Gastroesophageal sphincter (tissue), 4 donors: ENCODE measurements at regions not wholly inside any gene's neighbourhood (a gene's known extent, or its start where the extent isn't known, plus 50 kb on each side); places are given as distances from the start of the nearest gene placed in this dataset.

Experiments used
- ATAC-seq: fragments of 150-250 bp; one replicate; pipeline ENCODE4 v1.9.1; 2016; ENCODE audit warnings: mild to moderate bottlenecking, moderate library complexity
- H3K27ac ChIP-seq, 4 donors: fragments of 200-600 bp; sonication (generic) in 3 of 4; 1 replicate in 3 of 4; 2 replicates in 1 of 4; pipeline ENCODE4 v1.5.1; 2016 to 2019
- H3K27me3 ChIP-seq: fragments of 200-600 bp; sonication (generic); one replicate; pipeline ENCODE4 v1.5.1; 2019
- H3K36me3 ChIP-seq, 2 donors: fragments of 200-600 bp; sonication (generic); one replicate each; pipeline ENCODE4 v1.5.1; 2019; ENCODE audit warnings: control low read depth in 1 of 2
- H3K4me1 ChIP-seq, 3 donors: fragments of 200-600 bp; sonication (generic); 1 replicate in 2 of 3; 2 replicates in 1 of 3; pipeline ENCODE4 v1.5.1; 2016 to 2019; ENCODE audit warnings: control low read depth in 2 of 3
- H3K4me3 ChIP-seq, 2 donors: fragments of 200-600 bp; sonication (generic); one replicate each; pipeline ENCODE4 v1.5.1; 2019; ENCODE audit warnings: mild to moderate bottlenecking in 1 of 2, moderate library complexity in 1 of 2
- H3K9me3 ChIP-seq, 3 donors: fragments of 200-600 bp; sonication (generic); one replicate each; pipeline ENCODE4 v1.5.1; 2017 to 2019; ENCODE audit warnings: control low read depth in 2 of 3
- EP300 ChIP-seq: sonication (generic); formaldehyde crosslinking; IDR thresholded peaks from one replicate; pipeline ENCODE4 v1.6.1; 2017; ENCODE audit warnings: antibody characterized with exemption, mild to moderate bottlenecking
- POLR2A ChIP-seq, 2 donors: fragments of 450-650 bp; IDR thresholded peaks; one replicate each; pipeline ENCODE4 v1.6.1; 2017; ENCODE audit warnings: antibody characterized with exemption in 2 of 2, mild to moderate bottlenecking in 2 of 2, moderate library complexity in 1 of 2
- POLR2AphosphoS5 ChIP-seq: sonication (generic); formaldehyde crosslinking; IDR thresholded peaks from one replicate; pipeline ENCODE4 v1.6.1; 2017; ENCODE audit warnings: antibody characterized with exemption
- WGBS, 2 donors: methylation state at CpG; one replicate each; pipeline ENCODE4 v1.1.5; 2018; ENCODE audit warnings: low coverage in 1 of 2; 5-methylcytosine and 5-hydroxymethylcytosine counted together
- TF ChIP-seq, protein P1 (sequence below), 4 experiments: fragments of 200-600 bp in 2 of 4; fragments of 450-650 bp in 2 of 4; sonication (generic) in 1 of 4; IDR thresholded peaks; one replicate each; pipeline ENCODE4 v1.5.1; 2017 to 2019; ENCODE audit warnings: antibody characterized with exemption in 4 of 4, mild to moderate bottlenecking in 2 of 4, moderate library complexity in 2 of 4

DNA sequence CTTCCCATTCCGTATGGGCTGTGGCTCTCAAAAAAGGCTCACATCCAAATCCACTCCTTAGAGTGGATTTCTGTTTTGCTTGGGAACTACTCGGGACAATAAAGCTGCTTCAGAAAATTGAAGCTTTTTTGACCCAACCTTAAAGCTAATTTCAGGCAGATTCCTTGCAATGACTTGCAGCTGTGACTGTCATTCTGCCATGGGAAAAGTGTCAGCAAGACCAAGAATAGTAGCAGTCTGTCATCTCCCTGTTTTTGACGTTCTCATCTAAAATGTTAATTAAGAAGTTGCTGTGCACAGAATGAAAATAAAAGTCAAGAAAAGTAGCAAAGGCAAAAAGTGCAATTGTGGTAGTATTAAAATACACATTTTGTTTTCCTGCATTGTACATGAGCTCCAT is 304.7 kb downstream of the COG6 start:
- TF ChIP-seq POLR2AphosphoS5 (no peak), POLR2A (IDR thresholded peaks at IDR 0.05) (no peak), EP300 (no peak)
- TF ChIP-seq, protein P1, sequence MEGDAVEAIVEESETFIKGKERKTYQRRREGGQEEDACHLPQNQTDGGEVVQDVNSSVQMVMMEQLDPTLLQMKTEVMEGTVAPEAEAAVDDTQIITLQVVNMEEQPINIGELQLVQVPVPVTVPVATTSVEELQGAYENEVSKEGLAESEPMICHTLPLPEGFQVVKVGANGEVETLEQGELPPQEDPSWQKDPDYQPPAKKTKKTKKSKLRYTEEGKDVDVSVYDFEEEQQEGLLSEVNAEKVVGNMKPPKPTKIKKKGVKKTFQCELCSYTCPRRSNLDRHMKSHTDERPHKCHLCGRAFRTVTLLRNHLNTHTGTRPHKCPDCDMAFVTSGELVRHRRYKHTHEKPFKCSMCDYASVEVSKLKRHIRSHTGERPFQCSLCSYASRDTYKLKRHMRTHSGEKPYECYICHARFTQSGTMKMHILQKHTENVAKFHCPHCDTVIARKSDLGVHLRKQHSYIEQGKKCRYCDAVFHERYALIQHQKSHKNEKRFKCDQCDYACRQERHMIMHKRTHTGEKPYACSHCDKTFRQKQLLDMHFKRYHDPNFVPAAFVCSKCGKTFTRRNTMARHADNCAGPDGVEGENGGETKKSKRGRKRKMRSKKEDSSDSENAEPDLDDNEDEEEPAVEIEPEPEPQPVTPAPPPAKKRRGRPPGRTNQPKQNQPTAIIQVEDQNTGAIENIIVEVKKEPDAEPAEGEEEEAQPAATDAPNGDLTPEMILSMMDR (IDR thresholded peaks at IDR 0.05), result no peak
- no peaks in the 10 kb centered on the region for H3K9me3 ChIP-seq
- ATAC-seq, result no peak
- H3K4me3 ChIP-seq, result no peak overlapping the region
- H3K27me3 ChIP-seq, result no peaks in the 10 kb centered on the region
- no peak overlapping the region for H3K27ac ChIP-seq
- WGBS, 2 donors, result 56 to 57% methylated on average over 3 of the region's 3 CpGs
- H3K4me1 ChIP-seq, result no peaks in the 10 kb centered on the region
- no peaks in the 10 kb centered on the region for H3K36me3 ChIP-seq

DNA sequence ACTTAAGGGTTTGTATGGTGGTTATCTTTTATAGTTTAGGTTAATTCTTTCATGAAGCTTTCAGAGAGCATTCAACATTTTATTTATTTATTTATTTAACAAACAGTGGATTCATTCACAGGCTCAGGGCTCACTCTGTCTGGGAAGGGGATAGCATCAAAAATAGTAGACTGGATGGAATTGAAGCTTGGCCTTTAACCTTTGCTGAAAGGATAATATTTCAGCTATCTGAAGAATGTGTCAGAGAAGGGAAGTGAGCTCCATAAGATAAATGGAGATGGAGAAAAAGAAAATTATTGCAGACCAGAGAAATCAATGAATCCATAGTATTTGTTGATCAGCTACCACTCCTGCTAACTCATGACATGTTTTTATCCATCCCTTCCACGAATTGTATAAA is 305.6 kb downstream of the COG6 start:
- TF ChIP-seq EP300 (no peak), POLR2AphosphoS5 (no peak), POLR2A (IDR thresholded peaks at IDR 0.05) (no peak)
- TF ChIP-seq, protein P1 (IDR thresholded peaks at IDR 0.05), result no peak
- H3K36me3 ChIP-seq, result no peaks in the 10 kb centered on the region
- 63 to 100% methylated on average over 1 of the region's 1 CpG for WGBS, 2 donors
- H3K4me1 ChIP-seq, result no peaks in the 10 kb centered on the region
- H3K4me3 ChIP-seq, result no peak overlapping the region
- H3K27ac ChIP-seq, result no peak overlapping the region
- no peaks in the 10 kb centered on the region for H3K9me3 ChIP-seq
- no peaks in the 10 kb centered on the region for H3K27me3 ChIP-seq
- no peak for ATAC-seq

DNA sequence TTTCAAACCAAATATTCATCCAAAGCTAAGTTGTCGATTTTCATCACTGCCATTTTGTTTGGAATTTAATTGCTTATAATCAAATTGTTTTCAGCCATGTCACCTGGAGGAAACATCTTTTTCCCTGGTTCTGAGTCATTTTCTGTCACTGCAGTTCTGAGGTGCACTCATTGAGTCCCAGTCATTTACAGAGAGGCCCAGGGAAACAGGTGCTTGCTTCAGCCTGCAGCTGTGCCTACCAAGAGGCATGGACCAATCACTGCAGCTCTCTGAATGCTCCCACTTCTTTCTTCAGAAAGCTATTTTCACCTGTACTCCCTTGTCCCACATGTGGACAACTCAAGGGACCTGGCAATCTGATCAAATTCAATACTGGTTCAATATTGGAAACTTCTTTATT is 308.1 kb downstream of the COG6 start:
- ATAC-seq, result no peak
- H3K27me3 ChIP-seq, result no peaks in the 10 kb centered on the region
- 89 to 100% methylated on average over 1 of the region's 1 CpG for WGBS, 2 donors
- H3K9me3 ChIP-seq, result no peaks in the 10 kb centered on the region
- no peaks in the 10 kb centered on the region for H3K4me1 ChIP-seq
- H3K27ac ChIP-seq, result no peak overlapping the region
- no peaks in the 10 kb centered on the region for H3K36me3 ChIP-seq
- TF ChIP-seq POLR2AphosphoS5 (no peak), POLR2A (IDR thresholded peaks at IDR 0.05) (no peak), EP300 (no peak)
- TF ChIP-seq, protein P1 (IDR thresholded peaks at IDR 0.05), result no peak
- H3K4me3 ChIP-seq, result no peak overlapping the region

DNA sequence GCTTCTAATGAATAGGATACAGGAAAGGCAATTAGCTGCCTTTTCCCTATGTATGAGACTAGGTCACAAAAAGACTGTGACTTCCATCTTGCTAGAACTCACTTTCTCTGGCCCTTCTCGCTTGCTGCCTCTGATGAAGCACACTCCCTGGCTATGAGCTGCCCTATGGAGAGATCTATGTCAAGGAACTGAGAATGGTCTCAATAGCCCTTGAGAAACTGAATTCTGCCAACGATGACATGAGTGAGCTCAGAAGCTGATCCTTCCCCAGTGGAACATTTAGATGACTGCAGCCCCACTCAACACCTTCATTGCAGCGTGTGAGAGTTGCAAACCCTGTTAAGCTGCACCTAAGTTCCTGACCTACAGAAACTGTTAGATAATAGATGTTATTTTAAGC is 309.8 kb downstream of the COG6 start:
- Histone ChIP-seq H3K27ac (no peak overlapping the region), H3K27me3 (no peaks in the 10 kb centered on the region), H3K9me3 (no peaks in the 10 kb centered on the region), H3K36me3 (no peaks in the 10 kb centered on the region), H3K4me3 (no peak overlapping the region), H3K4me1 (no peaks in the 10 kb centered on the region)
- whole genome bisulfite sequencing, 2 donors, result 78 to 83% methylated on average over 2 of the region's 3 CpGs
- ATAC-seq, result no peak
- TF ChIP-seq, protein P1 (IDR thresholded peaks at IDR 0.05), result no peak
- TF ChIP-seq POLR2AphosphoS5 (no peak), POLR2A (IDR thresholded peaks at IDR 0.05) (no peak), EP300 (no peak)

DNA sequence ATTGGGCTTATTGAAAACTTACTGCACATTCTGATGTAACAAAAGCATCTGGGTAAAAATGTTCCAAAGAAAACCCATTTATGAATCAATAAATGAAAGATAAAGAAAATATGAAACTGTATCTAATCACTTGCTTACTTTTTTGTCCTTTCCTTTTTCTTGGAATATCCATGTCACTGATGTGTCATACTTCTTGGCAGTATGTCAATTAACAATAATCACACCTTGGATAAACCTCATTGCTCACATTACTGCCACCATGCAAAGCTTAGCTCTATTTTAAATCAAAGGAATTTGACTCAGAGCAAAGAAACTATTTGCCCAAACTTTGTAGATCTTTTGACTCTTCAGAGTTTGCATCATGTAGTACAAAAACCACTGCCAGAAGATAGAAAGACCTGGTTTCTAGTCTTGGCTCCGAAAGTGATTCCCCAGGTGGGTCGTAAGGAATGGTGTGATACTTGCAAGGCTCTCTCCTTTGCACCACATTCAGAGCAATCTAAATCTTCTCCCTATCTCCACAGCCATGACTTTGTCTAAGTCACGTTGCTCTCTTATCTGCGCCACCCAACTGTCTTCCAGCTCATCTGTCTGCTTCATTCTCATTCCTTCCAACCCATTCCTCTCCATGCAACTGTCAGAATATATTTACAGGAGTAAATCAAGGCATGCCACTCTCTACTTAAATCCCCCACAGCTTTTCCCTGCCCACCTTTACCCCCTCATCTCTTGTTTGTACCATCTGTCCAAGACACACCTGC is 311.9 kb downstream of the COG6 start:
- no peak overlapping the region for H3K27ac ChIP-seq
- TF ChIP-seq POLR2A (IDR thresholded peaks at IDR 0.05), result no peak
- no peak for TF ChIP-seq POLR2AphosphoS5
- TF ChIP-seq EP300, result no peak
- TF ChIP-seq, protein P1 (IDR thresholded peaks at IDR 0.05), result no peak
- 89 to 97% methylated on average over 4 of the region's 4 CpGs for WGBS, 2 donors
- no peak for ATAC-seq
- H3K27me3 ChIP-seq, result no peaks in the 10 kb centered on the region
- H3K4me1 ChIP-seq, result no peaks in the 10 kb centered on the region
- H3K36me3 ChIP-seq, result no peaks in the 10 kb centered on the region
- no peak overlapping the region for H3K4me3 ChIP-seq
- no peaks in the 10 kb centered on the region for H3K9me3 ChIP-seq
